Glomerular visceral epithelial cell (primary cell): ENCODE measurements at regions not wholly inside any gene's neighbourhood (a gene's known extent, or its start where the extent isn't known, plus 50 kb on each side); places are given as distances from the start of the nearest gene placed in this dataset.
"Not testable (repeated sequence)": the region's sequence is repeated elsewhere in the genome, so short reads cannot be mapped to it uniquely, and the experiment has no call there.

ENCODE experiments used
- DNase-seq: peaks from one replicate; pipeline ENCODE4 v3.0.0-alpha.2; 2016; ENCODE audit errors: extremely low spot score

DNA sequence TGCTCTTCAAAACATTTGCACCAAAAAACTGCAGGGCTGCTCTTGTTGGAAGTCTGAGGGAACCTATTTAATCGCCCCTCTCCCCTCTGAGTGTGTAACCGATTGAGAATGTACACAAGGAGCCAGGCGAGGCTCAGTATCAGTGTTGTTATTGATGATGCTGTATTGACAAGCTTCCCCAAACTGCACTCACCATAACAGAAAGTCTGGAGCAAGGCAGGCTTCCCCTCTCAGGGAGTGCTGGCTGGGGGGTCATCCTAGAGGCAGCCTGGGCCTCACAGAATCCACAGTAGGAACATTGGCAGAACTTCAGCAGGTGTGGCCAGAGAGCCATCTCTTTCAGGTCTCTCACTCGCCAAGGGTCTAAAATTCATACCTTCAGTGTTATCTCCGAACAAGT lies 58.1 kb upstream of the TUNAR start:
- DNase-seq, result no peak

DNA sequence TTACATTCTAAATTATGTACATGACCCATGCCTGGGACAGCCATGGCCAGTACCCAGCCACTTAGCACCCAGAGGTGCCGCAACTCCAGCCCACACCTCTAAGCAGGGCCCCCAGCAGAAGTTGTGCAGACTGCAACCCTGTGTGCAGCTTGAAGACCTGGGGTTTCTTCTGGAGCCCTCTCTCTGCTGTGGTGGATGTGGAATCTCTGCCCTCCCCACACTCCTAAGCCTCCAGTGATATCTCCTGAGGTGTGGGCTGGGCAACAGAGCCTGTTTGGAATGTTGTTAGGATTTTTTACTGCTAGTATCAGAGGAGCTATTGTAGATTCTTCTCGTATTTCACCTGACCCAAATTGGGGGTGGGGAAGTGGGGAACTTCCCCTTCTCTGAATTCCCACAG lies 59.4 kb upstream of the TUNAR start:
- DNase-seq, result no peak

DNA sequence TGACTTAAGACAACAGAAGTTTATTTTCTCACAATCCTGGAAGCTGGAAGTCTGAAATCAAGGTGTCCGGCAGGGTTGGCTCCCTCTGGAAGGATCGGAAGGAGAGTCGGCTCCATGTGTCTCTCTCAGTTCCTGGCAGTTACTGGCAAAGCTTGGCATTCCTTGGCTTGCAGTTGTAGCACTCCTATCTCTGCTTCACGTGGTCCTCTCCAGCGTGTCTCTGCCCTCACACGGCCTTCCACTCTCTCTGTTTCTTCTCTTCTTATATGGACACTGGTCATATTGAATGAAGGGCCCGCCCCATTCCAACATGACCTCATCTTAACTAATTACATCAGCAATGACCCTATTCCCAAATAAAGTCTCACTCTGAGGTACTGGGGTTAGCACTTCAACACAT lies 60.1 kb upstream of the TUNAR start:
- no peak for DNase-seq

DNA sequence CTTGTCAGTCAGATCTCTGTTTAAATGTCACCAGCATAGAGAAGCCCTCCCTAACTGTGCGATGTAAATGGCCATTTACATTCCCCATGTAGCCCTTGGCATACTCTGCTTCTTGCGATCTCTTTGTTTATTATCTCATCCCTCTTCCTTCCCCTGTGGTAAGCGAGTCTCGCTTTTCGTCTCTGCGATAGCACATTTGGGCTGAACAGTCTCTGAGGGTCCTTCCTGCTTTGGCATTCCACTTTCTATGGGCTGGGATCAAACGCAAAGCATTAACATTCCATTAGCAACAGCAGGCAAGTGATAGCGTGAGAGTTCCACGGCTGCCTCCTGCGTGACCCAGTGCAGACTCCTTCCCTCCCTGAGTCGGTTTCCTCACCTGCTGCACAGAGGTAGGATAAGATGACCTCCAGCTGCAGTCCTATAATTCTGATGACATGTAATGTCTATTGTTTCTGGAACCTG lies 61.4 kb upstream of the TUNAR start:
- DNase-seq, result no peak

DNA sequence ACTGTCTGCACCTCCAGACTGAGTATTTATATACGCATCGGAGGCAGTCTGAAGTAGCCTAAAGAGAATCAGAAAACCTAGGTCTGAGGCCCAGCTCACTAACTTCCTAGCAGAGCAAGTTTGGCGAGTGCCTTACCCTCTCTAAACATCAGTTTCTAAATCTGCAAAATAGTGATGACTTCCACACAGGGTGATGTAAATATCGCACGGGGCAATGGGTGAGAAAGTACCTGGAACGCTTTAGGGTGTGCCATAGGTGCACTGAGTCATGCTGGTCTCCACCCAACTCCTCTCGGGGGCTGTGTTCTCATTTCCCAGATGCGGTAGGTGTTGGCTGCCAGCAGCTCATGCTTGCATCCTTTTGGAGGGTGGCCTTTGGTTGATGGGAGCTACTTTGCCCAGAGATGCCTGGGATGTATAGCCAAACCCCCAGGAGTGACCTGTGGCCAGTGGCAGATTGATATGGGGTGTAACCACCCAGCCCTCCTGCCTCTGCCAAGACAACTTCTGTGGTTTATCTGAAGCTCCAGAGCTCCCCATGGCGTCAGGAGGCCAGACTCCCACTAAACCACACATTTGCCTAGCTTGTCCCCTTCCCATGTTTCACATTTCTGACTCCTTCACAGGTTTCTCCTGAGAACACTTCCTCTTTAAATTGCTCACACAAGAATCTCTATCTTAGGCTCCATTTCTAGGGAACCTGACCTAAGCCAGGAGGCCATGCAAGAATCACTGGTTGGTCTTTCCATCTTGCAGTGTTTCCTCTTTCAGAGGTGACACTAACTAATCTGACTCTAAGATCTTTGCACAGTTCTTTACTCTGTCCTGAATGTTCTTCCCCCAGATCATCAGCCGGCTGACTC lies 62.0 kb upstream of the TUNAR start:
- DNase-seq, result no peak

DNA sequence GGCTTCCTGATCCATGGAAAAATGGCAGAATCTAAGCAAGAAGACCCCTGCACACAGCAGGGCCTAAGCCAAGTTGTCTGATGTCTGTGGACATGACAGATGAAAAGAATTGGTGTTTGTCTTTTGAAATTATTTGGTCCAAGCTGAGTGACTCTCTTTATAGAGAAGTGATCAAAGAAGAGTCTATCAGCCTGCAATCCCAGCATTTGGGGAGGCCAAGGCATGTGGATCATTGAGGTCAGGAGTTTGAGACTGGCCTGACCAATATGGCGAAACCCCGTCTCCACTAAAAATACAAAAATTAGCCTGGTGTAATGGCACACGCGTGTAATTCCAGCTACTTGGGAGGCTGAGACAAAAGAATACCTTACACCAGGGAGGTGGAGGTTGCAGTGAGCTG lies 64.8 kb upstream of the TUNAR start:
- DNase-seq, result no peak

DNA sequence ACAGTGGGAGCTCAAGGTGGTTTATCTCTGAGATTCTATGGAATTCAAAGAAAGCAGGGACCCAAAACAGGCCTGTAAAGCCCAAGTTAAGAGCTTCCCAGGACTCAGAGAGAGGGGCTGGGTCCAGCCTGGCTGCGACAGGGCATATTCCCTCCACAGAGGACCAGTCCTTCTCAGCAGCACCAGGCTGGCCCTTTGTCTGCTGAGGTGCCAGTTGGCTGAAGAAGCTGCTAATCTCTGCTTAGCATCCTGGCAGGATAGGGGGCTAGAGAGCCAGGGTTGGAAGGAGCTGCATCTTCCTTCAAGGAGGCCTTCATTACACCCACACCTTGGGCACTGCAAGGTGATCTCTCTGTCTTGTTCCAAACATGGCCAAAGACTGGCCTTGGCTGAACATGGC lies 68.3 kb upstream of the TUNAR start:
- no peak for DNase-seq

DNA sequence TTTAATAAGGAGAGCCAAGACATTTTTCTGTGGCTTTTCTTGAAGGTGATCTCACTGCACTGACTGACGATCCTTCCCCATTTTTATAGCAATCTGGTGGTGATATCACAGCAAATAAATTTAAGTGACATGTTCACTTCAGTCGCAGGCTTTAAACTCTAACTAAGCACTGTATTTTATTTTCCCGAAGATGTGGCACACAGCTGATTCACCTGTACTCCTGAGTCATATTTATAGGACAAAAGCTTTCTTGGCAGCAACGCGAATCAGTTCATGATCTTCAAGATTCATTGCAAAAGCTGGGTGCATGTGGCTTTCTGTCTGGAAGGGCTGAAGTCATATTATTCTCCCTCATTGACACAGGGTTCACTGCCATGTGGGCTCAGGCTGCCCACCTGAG lies 79.8 kb upstream of the TUNAR start:
- DNase-seq, result no peak

DNA sequence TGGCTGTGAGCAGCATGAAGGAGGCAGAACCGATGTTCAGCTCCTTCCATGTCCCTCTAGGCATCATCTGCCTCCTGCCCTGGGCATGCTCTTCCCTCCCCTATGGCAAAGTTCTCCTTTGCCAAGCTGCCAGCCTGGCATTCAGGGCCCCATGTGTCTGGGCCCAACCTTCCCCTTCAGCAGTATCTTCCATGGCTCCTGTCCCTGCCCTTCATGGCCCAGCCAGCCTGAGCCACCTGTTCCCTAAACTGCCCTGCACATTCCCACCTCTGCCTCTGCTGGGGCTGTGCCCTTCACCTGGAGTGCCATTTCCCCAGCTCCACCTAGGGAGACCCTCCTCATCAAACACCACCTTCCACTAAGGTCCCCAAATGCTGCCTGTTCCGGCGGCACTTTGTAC lies 74.0 kb upstream of the TCL1A start:
- no peak for DNase-seq

DNA sequence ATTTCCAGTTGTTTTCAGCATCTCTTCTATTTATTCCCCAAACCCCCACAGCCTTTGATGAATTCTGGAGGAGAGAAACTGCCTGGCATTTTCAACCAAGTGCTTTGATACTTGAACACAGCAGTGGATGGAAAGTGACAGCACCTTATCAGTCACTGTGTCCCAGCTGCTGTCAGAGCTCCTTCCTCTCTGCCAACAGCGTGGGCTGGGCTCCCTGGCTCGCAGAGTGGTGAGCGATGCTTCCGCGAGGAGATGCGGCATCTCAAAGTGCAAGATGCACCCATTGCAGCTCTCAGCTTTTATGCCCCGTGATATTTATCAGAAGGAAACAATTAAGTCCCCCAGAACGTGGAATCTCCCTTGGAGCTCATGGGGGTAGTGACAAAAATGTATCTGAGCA lies 72.6 kb upstream of the TCL1A start:
- no peak for DNase-seq

DNA sequence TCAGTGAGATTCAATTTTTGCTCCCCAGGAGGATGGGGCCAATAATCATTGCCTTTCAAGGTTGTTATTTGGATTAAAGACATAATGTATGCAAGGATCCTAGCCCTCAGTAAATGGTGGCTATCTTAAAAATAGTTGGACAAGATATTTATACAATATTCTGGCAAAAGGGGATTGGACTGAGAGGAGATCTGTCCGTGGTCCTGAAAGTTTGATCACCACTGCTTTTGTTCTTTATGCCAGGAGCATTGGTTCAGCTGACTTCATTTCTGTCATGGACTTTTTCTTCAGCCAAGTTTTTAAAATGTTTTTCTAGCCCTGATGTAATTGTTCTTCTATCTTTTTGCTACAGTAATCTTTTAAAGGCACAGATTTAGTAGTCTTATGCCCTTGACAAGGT lies 70.2 kb upstream of the TCL1A start:
- DNase-seq, result peak; percentile 7

DNA sequence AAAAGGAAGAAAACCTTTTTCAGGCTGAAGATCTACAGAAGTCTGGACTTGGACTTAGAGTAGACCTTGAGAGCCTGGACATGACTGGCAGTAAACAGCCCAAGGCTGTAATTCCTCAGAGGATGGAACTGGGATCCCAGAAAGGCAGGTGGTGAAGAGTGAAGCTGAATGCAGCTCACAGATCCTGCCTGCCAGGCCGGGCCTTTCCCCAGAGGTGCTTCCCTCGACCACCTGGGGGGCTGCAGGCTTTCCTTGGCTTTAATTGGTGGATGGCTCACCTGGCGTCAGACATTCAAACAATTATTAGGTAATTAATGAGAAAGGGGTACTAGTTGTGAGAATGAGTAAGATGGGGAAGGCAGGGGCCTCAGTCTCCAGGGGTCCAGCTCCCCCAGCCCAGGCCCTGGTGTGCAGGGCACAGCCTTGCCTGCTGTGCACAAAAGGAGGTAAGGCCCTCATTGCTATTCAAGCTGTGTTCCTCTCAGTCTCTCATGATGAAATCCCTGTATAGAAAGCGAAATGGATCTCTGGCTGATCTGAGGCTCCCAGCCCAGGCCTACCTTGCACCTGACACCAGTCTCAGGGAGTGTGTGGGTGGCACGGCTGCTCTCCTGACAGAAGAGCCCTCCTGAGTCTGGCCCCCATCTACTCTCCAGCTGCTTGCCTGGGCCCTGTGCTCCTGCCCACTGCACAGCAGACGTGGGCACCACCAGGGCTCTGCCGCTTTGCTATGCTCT lies 63.0 kb upstream of the TCL1A start:
- no peak for DNase-seq

DNA sequence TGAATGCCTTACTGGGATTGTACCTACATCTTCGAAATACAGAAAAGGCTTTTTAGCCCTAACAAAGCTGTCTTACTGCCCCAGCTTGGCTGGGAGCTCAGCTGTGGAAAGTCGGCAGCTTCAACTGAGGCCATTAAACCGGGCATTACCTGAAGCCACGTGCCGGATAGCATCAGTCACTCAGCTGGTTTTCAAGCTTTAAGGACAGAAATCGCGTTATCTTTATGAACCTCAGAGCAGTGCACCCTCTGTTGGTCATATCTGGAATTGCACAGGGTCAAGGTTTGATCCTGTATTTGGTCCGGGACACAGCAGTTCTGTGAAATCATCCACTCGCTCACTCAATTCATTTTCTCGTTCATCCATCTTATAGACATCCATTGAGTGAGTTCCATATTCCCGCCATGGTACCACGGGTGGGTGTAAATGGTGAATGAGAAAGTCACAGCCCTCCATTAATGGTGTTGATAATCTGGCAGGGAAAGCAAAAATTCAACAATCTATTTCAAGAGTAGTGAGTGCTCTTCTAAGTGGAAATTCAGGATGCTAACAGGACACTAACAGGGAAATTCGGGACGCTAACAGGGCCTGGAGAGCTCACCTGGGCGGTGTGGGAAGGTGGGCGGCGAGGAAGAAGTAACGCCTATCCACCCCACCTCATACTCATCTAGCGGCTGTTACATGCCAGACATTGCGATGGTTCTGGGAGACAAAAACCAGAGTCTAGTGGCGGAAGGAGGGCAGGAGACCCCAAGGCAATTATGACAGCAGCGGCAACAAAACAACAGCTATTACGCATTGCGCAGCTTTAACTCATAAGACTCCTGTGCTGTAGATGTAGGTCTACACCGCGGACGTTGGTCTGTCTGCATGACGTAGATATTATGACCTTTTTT lies 60.6 kb upstream of the TCL1A start:
- peak; percentile 43 for DNase-seq

DNA sequence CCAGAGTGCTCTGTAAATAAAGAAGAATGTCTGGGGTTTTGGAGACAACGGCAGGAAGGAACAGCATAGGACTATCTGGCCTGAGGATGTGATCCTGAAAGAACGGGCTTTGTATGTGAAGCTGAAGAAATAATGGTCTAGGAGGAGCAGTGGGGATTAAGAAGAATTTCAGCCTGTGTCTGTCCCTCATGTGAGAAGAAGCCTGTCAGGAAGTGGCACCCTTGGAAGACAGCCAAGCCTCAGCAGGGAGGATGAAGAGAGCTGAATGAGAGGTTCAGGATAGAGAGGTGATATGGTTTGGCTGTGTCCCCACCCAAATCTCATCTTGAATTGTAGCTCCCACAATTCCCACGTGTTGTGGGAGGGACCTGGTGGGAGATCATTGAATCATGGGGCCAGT lies 56.9 kb upstream of the TCL1A start:
- DNase-seq, result no peak

DNA sequence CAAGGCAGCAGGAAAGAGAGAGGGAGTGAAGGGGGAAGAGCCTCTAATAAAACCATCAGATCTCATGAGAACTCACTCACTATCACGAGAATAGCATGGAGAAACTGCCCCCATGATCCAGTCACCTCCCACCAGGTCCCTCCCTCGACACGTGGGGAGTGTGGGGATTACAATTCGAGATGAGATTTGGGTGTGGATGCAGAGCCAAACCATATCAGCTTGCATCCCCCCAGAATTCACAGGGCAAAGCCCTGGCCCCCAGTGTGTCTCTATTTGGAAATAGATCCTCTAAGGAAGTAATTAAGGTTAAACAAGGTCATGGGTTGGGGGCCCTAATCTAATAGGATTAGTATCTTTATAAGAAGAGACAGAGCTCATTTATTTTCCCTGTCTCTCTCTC lies 56.1 kb upstream of the TCL1A start:
- no peak for DNase-seq

DNA sequence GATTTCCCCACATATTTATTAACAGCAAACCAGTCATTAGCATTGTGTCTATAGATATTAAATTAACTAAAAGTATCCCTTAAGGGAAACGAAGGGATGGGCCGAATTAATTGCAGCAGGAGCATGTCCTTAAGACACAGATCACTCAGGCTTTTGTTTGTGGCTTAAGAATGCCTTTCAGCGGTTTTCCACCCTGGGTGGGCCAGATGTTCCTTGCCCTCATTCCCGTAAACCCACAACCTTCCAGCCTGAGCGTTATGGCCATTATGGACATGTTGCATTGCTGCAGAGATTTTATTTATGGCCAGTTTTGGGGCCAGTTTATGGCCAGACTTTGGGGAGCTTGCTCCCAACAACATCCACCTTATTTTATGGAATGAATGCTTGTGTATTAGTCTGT lies 55.5 kb upstream of the TCL1A start:
- not testable (repeated sequence) for DNase-seq

DNA sequence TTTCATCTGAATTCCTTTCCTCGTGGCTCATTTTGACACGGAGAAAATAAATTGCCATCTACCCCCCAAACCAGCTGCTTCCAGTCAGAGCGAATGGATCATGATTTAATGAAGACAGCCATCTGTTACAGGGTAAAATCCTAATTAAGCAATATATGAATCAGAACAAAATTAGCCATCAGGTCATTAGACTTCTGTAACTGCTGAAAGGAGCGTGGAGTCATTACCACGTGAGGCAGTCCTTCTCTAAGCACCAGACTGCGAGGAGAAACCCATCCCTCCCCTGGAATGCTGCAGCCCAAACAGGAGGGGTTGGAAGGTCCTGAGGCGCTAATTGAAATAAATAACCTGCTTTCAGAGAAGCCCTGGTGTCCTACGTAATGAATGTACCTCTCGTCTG lies 51.1 kb upstream of the TCL1A start:
- DNase-seq, result no peak

DNA sequence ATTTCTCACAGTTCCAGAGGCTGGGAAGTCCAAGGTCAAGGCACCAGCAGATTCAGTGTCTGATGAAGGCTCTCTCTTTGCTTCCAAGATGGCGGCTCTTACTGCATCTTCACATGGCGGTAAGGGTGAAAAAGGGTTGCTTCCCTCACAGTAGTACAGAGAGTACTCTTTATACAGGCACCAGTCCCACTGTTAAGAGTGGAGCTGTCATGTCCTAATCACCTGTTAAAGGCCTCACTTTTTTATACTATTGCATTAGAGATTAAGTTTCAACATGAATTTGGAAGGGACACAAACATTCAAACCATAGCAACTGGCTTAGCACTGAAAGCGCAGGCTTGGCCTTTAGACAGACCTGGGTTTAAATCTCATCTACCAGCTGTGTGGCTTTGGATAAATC lies 50.0 kb upstream of the TCL1A start:
- no peak for DNase-seq
